Left ventricle myocardium inferior (tissue), 1 donor: ENCODE measurements at regions not wholly inside any gene's neighbourhood (a gene's known extent, or its start where the extent isn't known, plus 50 kb on each side); places are given as distances from the start of the nearest gene placed in this dataset.

Experiments
- DNase-seq: peaks from one replicate; pipeline ENCODE4 v3.0.0-alpha.2; 2020
- H3K27ac ChIP-seq: fragments of 200-600 bp; replicated peaks from 2 replicates; pipeline ENCODE4 v1.8.0; 2021
- H3K27me3 ChIP-seq: fragments of 200-600 bp; 2 replicates; pipeline ENCODE4 v1.8.0; 2021; ENCODE audit warnings: low read depth
- H3K36me3 ChIP-seq: fragments of 200-600 bp; 2 replicates; pipeline ENCODE4 v1.8.0; 2021
- H3K4me1 ChIP-seq: fragments of 200-600 bp; 2 replicates; pipeline ENCODE4 v1.8.0; 2021
- H3K4me3 ChIP-seq: fragments of 200-600 bp; 2 replicates; pipeline ENCODE4 v1.8.0; 2021; ENCODE audit warnings: mild to moderate bottlenecking, moderate library complexity
- H3K9me3 ChIP-seq: fragments of 200-600 bp; replicated peaks from 2 replicates; pipeline ENCODE4 v1.8.0; 2021
- CTCF ChIP-seq: fragments of 200-600 bp; IDR thresholded peaks from 2 replicates; pipeline ENCODE4 v1.8.0; 2021; ENCODE audit warnings: antibody characterized with exemption, mild to moderate bottlenecking, borderline replicate concordance
- intact Hi-C: fragments of 100-400 bp; cut with micrococcal nuclease; formaldehyde crosslinking; loops from one replicate; pipeline ENCODE4 v1.11.0; 2022
- donor health status: DM: no; HTN: yes; CAD: no; lungs with severe emphysema.

GRCh38 chr3:102085431-102086176 is 236.3 kb downstream of the NFKBIZ start:
- intact Hi-C loops, result no loop called here
- Histone ChIP-seq H3K9me3 (no peaks in the 10 kb centered on the region), H3K27me3 (no peaks in the 10 kb centered on the region), H3K36me3 (no peaks in the 10 kb centered on the region), H3K4me1 (peaks cover 14% of the 10 kb centered on the region), H3K27ac (no peak overlapping the region), H3K4me3 (no peak overlapping the region)
- TF ChIP-seq CTCF, result no peak
- DNase-seq, result no peak

- no peak overlapping the region for H3K4me3 ChIP-seq
- intact Hi-C loops, result no loop called here
- TF ChIP-seq CTCF, result no peak
- peaks cover 19% of the 10 kb centered on the region for H3K4me1 ChIP-seq
- DNase-seq, result no peak
- no peaks in the 10 kb centered on the region for H3K27me3 ChIP-seq
- H3K36me3 ChIP-seq, result no peaks in the 10 kb centered on the region
- no peaks in the 10 kb centered on the region for H3K9me3 ChIP-seq
- no peak overlapping the region for H3K27ac ChIP-seq
Measured at GRCh38 chr3:102087236-102087635, 237.9 kb downstream of the NFKBIZ start.

- Histone ChIP-seq H3K36me3 (no peaks in the 10 kb centered on the region), H3K4me3 (no peak overlapping the region), H3K4me1 (peaks cover 19% of the 10 kb centered on the region), H3K27ac (no peak overlapping the region), H3K9me3 (no peaks in the 10 kb centered on the region), H3K27me3 (no peaks in the 10 kb centered on the region)
- TF ChIP-seq CTCF, result no peak
- intact Hi-C loops, result no loop called here
- DNase-seq, result no peak
Measured at GRCh38 chr3:102089239-102089638, 239.9 kb downstream of the NFKBIZ start.

GRCh38 chr3:102089904-102090720 is 240.8 kb downstream of the NFKBIZ start:
- intact Hi-C loops, result no loop called here
- Histone ChIP-seq H3K4me1 (peaks cover 19% of the 10 kb centered on the region), H3K4me3 (no peak overlapping the region)

GRCh38 chr3:102090721-102091045 is 241.4 kb downstream of the NFKBIZ start:
- TF ChIP-seq CTCF, result no peak
- Histone ChIP-seq H3K4me1 (peaks cover 19% of the 10 kb centered on the region), H3K9me3 (no peaks in the 10 kb centered on the region), H3K4me3 (no peak overlapping the region), H3K27me3 (no peaks in the 10 kb centered on the region), H3K36me3 (no peaks in the 10 kb centered on the region), H3K27ac (no peak overlapping the region)
- DNase-seq, result no peak
- intact Hi-C loops, result no loop called here

More at GRCh38 chr3:102089904-102090720, 240.8 kb downstream of the NFKBIZ start:
- no peak for TF ChIP-seq CTCF
- Histone ChIP-seq H3K27ac (peak overlapping the region; percentile 5), H3K9me3 (no peaks in the 10 kb centered on the region), H3K36me3 (no peaks in the 10 kb centered on the region), H3K27me3 (no peaks in the 10 kb centered on the region)
- no peak for DNase-seq
